Stimulated activated naive CD8-positive, alpha-beta T cell treated with anti-CD3 and anti-CD28 coated beads, Interleukin-15, Interleukin-2, amounts not matched to agents 100 ng/mL and 50 ng/mL, for 24 hours (primary cell): ENCODE measurements at regions not wholly inside any gene's neighbourhood (a gene's known extent, or its start where the extent isn't known, plus 50 kb on each side); places are given as distances from the start of the nearest gene placed in this dataset.

Experiments used
- H3K27ac Mint-ChIP-seq: one replicate; pipeline ENCODE4 v1.8.0; 2021; ENCODE audit warnings: mild to moderate bottlenecking, mixed read lengths
- H3K27me3 Mint-ChIP-seq: one replicate; pipeline ENCODE4 v1.8.0; 2021; ENCODE audit warnings: mixed read lengths
- H3K36me3 Mint-ChIP-seq: one replicate; pipeline ENCODE4 v1.8.0; 2021; ENCODE audit warnings: low read depth, mixed read lengths
- H3K4me1 Mint-ChIP-seq: one replicate; pipeline ENCODE4 v1.8.0; 2021; ENCODE audit warnings: low read depth, mixed read lengths
- H3K4me3 Mint-ChIP-seq: one replicate; pipeline ENCODE4 v1.8.0; 2021; ENCODE audit warnings: mild to moderate bottlenecking, mixed read lengths
- H3K9me3 Mint-ChIP-seq: one replicate; pipeline ENCODE4 v1.8.0; 2021; ENCODE audit warnings: mixed read lengths

DNA sequence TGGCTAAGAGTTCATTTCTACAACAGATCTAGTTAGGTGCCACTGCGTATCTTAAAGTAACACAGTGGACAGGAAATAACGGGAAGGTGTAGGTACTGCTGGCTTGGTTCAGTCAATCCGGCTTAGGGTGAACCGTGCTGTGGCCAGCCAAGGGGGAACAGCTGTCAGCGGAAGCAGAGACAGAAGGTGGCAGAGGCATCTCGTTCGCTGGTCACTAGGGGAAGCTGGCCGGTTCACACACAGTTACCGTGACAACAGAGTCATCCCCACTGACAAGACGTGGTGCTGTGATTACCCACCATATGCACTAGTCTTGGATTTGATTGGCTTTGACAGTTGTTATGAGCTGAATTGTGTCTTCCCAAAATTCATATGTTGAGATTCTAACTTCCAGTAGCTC, 58.8 kb upstream of the HDAC4 start:
- H3K27ac Mint-ChIP-seq = no peak overlapping the region

DNA sequence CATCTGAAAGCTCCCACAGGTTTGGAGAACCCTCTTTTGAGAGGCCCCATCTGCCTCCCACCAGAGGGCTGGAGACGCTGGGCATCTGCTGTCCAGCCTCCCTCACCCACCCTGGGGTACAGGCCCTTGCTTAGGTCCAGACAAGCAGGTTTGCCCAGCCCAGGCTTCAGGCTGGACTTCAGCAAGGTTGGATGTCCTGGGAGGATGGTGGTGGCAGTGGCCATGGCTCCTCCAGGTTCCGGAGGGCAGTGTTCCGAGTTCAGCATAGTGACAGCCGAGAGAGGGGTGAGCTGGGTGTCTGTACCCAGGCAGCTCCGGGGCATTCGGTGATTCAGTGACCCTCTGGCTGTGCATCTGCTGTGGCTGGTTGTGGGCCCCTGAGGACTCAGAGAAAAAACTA, 58.2 kb upstream of the HDAC4 start:
- Mint-ChIP-seq H3K4me3 (no peak overlapping the region), H3K9me3 (peaks cover 10% of the 10 kb centered on the region), H3K27ac (no peak overlapping the region)

More for the DNA sequence above, 58.8 kb upstream of the HDAC4 start:
- peaks cover 15% of the 10 kb centered on the region for H3K27me3 Mint-ChIP-seq
- no peak overlapping the region for H3K4me3 Mint-ChIP-seq
- no peaks in the 10 kb centered on the region for H3K36me3 Mint-ChIP-seq
- H3K4me1 Mint-ChIP-seq = no peaks in the 10 kb centered on the region
- H3K9me3 Mint-ChIP-seq = peaks cover 5% of the 10 kb centered on the region

GRCh38 chr2:239457586-239458445, 57.0 kb upstream of the HDAC4 start:
- Mint-ChIP-seq H3K36me3 (no peaks in the 10 kb centered on the region), H3K27me3 (peaks cover 25% of the 10 kb centered on the region), H3K4me3 (no peak overlapping the region), H3K27ac (no peak overlapping the region), H3K4me1 (no peaks in the 10 kb centered on the region), H3K9me3 (peaks cover 18% of the 10 kb centered on the region)

More for the DNA sequence above, 58.2 kb upstream of the HDAC4 start:
- no peaks in the 10 kb centered on the region for H3K36me3 Mint-ChIP-seq
- no peaks in the 10 kb centered on the region for H3K4me1 Mint-ChIP-seq
- H3K27me3 Mint-ChIP-seq = peaks cover 19% of the 10 kb centered on the region

DNA sequence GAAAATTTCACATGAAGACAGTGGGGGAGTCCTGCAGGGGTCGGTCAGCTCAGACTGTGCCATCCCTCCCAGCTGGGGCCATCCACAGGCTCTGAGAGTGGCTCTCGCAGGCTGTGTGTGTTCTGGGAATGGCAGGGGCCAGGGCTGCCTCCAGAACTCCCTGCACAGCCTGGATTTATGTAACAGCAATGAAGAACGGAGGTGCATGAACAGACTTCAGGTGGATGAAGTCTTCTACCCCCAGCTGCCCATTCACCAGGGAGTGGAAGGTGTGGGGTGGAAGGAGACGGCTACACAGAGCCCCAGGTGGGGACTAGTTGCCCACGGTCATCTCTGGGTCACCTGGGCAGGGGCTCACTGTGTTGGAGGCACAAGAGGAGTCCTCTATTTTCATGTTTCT, 56.1 kb upstream of the HDAC4 start:
- H3K4me3 Mint-ChIP-seq = no peak overlapping the region
- no peak overlapping the region for H3K27ac Mint-ChIP-seq
- H3K27me3 Mint-ChIP-seq = peaks cover 29% of the 10 kb centered on the region
- H3K36me3 Mint-ChIP-seq = no peaks in the 10 kb centered on the region
- peaks cover 25% of the 10 kb centered on the region for H3K9me3 Mint-ChIP-seq
- no peaks in the 10 kb centered on the region for H3K4me1 Mint-ChIP-seq

DNA sequence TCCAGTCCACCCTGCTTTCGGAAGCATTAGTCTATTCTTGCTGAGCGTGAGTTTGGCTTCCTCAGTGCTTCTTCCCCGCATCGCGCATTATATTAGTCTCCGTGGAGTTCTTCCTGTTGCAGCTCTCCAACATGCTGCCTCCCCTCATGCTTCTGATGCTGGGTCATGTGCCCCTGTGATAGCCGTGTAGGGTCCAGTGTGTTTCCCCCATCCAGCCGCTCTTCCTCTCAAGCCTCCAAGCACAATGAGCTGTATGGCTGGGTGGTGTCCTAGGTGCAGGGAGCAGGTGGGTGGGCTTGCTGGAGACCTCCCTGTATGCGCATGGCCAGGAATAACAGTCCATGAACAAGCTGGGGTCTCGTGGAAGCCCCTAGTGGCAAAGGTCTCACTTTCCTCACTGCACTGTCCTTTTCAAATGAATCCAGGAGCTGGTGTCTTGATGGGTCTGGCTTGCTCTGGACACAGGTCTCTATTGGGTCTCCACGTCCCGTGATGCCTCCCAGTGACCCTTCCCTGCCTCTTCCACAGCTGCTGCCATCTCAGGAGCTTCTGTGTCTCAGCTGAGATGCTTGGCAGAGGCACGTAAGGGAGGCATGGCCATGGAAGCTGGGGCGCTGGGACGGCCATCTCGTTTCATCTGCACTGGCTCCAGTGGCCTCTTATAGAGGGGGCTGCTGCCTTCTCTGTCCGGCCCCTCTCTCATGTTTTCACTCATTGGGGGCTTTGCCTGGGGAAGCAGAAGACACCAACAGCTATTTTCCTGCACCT, 54.8 kb upstream of the HDAC4 start:
- peaks cover 36% of the 10 kb centered on the region for H3K27me3 Mint-ChIP-seq
- H3K27ac Mint-ChIP-seq = no peak overlapping the region
- peaks cover 28% of the 10 kb centered on the region for H3K9me3 Mint-ChIP-seq
- no peaks in the 10 kb centered on the region for H3K36me3 Mint-ChIP-seq
- H3K4me1 Mint-ChIP-seq = no peaks in the 10 kb centered on the region
- H3K4me3 Mint-ChIP-seq = no peak overlapping the region

DNA sequence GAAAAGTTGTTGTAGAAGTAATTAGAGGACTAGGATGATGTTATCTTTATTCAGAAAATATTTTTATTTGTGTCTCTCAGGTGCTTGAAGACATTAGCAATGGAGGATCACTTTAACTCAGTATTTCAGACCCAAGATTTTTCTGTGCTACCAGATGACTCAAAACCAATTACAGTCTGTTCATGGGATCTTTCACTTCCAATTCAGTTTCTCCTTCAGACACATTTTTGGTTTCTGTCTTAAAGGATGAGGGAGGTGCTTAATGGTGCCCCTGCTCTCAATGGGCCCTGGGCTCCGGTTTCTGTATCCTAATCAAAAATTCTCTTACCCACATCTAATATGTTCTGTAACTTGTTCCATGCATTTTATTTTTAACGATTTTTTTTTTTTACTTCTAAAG, 53.7 kb upstream of the HDAC4 start:
- Mint-ChIP-seq H3K27me3 (peaks cover 36% of the 10 kb centered on the region), H3K4me1 (no peaks in the 10 kb centered on the region), H3K9me3 (peaks cover 28% of the 10 kb centered on the region), H3K27ac (no peak overlapping the region), H3K36me3 (no peaks in the 10 kb centered on the region), H3K4me3 (no peak overlapping the region)
